22Rv1 (cell line): ENCODE measurements at regions not wholly inside any gene's neighbourhood (a gene's known extent, or its start where the extent isn't known, plus 50 kb on each side); places are given as distances from the start of the nearest gene placed in this dataset.

Experiments used
- H3K27ac ChIP-seq: fragments of 450-650 bp; 2 replicates; pipeline ENCODE4 v1.5.1; 2017
- ZFX ChIP-seq: fragments of 450-650 bp; IDR thresholded peaks from 2 replicates; pipeline ENCODE4 v1.6.1; 2017; ENCODE audit warnings: antibody characterized with exemption, borderline replicate concordance
- TF ChIP-seq, protein P1 (sequence below): fragments of 450-650 bp; IDR thresholded peaks from 2 replicates; pipeline ENCODE4 v1.5.1; 2017; ENCODE audit warnings: mild to moderate bottlenecking

DNA sequence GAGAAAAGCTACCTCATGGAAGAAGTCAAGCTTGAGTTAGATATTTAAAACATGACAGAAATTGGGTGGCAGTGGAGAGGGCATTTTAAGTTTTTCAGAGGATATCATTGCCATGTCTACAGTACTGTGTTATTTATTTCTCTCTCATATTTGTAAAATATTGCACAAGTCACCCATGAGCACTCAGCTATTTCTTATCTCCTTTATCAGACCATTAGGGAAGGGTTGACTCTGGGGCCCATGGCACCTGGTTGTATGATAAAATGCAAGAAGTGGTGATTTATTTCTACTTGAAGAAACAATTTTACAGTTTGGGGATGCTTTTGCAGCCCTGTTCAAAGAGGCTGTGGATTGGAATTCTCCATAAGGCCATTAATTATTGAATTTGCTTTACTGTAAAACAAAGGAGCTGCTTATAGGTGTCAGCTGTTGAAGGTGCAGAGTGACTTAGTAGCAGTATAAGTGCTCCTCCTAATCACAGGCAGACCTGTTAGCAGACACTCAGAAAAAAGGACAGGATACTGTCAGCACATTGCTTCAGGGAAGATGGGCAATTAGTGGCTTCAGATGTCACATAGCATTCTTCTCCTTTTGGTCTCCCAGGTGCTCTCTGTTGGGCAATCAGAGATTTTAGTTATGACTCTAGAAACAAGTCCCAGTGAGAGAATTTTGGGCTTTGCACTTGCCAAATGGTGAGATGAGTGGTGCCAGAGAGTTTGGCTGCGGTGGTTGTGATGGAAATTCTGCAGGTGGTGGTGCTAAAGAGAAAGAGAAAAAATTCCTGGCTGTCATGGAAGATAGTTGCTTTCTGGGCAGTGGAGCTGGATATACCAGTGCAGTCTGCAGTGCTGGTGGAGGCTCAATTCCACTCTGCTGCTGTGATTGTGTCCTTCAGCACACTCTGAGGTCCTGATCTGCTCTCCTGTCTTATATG, 129.7 kb upstream of the ROPN1 start:
- H3K27ac ChIP-seq: no peak overlapping the region
- TF ChIP-seq, protein P1, sequence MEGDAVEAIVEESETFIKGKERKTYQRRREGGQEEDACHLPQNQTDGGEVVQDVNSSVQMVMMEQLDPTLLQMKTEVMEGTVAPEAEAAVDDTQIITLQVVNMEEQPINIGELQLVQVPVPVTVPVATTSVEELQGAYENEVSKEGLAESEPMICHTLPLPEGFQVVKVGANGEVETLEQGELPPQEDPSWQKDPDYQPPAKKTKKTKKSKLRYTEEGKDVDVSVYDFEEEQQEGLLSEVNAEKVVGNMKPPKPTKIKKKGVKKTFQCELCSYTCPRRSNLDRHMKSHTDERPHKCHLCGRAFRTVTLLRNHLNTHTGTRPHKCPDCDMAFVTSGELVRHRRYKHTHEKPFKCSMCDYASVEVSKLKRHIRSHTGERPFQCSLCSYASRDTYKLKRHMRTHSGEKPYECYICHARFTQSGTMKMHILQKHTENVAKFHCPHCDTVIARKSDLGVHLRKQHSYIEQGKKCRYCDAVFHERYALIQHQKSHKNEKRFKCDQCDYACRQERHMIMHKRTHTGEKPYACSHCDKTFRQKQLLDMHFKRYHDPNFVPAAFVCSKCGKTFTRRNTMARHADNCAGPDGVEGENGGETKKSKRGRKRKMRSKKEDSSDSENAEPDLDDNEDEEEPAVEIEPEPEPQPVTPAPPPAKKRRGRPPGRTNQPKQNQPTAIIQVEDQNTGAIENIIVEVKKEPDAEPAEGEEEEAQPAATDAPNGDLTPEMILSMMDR: no peak
- TF ChIP-seq ZFX: no peak

DNA sequence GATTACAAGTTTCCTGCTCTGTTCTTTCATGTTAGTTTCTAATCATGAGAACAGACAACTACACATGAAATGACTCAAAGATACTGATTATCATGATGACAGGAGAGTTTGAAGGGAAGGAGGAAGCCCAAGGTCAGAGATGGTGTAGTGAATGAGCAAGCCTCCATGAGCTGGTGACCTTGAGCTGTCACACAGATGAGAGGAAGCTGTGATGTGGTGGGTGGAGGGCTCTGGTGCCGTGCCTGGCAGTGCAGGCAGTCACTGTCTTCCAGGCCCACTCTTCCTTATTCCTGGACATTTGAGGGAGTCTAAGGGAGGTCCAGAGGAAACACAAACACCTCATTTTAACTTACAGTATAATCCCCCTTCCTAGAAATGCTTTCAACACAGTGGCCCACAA, 133.4 kb upstream of the ROPN1 start:
- H3K27ac ChIP-seq: no peak overlapping the region
- no peak for TF ChIP-seq ZFX
- TF ChIP-seq, protein P1: no peak

DNA sequence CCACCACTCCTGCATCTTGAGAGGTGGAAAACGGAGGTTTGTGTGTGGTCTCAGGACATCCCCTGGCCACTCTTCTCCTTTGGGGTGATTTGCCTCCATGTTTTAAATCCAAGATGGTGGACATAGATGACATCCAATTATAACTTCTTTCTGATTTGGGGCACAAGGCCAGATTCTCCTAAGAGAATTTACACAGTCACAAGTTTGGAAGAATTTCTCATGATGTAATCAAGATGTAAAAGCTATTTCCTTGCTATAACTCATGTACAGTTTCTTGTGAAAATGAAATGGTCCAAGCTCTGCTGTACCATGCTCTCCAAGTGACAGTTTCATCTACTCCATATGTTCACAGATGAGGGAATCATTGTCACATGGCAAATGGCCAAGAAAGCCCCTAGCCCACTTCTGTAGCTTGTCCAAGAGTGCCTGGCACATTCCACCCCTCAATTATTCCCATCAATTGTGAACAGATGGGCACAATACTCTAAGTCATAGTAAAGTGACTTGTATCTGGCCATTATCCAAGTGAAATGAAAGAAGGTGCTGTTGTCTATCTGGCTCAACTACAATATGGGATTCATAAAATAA, 134.6 kb upstream of the ROPN1 start:
- H3K27ac ChIP-seq: no peak overlapping the region

DNA sequence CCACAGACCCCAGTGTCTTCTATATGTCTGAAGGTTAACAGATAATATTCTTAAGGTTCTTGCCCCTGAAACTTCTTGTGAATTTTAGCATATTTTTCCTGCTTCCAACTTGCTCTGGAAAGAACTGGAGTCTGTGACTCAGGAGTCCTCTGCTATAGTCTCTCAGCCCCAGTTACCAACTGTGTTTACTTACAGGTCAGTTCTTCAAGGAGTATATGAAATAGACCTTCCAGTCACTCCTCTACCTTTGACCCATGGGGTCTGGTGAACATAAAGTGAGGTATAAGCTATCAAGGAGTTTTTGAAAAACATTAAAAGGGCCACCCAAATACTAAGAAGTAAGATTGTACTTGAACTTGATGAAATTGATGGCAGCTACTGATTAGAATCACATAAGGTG, 139.2 kb upstream of the ROPN1 start:
- no peak for TF ChIP-seq ZFX
- TF ChIP-seq, protein P1: no peak
- H3K27ac ChIP-seq: no peak overlapping the region

More for the DNA sequence above, 134.6 kb upstream of the ROPN1 start:
- TF ChIP-seq, protein P1: no peak
- no peak for TF ChIP-seq ZFX

DNA sequence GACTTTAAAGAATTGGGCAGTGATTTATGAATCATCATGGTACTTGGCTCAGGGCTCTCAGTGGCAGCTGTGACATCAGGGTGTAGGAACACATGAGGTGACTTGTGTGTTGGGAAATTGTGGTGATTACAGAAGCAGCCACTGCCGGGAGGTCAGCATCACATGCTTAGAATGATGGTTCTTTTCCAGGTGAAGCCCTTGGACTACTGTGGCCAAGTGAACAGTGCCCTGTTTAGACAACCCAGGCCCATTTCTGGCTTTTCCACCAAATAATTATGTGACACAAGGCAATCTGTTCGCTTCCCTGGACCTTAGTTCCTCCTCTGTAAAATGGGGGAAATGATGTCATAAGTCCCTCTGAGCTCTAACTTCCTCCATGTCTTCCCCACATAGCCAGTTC, 139.7 kb upstream of the ROPN1 start:
- H3K27ac ChIP-seq: no peak overlapping the region
- TF ChIP-seq, protein P1: no peak
- no peak for TF ChIP-seq ZFX

DNA sequence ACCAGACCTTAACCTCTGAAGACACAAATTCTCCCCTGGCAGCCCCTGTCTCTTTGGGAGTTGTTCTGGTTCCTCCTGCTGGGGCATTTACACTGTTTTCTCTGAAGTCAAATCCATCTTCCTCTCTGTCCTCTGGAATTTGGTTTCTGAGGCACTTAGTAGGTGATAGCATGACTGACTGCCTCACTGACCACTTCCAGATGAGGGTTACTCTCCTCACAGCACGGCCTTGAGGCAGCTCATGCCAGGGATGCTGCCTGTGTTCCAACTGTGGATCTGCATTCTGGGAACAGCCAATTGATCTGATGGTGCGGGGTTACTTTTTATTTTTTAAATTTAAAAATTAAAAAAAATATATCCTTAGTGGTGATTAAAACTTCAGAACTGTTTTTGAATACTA, 140.9 kb upstream of the ROPN1 start:
- H3K27ac ChIP-seq: no peak overlapping the region
- TF ChIP-seq, protein P1: no peak
- TF ChIP-seq ZFX: no peak
